HCT116 (cell line): ENCODE measurements at regions not wholly inside any gene's neighbourhood (a gene's known extent, or its start where the extent isn't known, plus 50 kb on each side); places are given as distances from the start of the nearest gene placed in this dataset.

Experiments used
- ATAC-seq: fragments of 200-7000 bp; cut with Tn5 transposase; 2 replicates; pipeline ENCODE4 v1.9.1; 2020; ENCODE audit warnings: mild to moderate bottlenecking, moderate library complexity
- BruUV-seq: library from RNA; stranded (reverse); fragments of 400-500 nt; replicated peaks from 2 replicates; lab custom pipeline; 2021; lab: Mats Ljungman, UMichigan
- CTCF ChIA-PET: fragments of 300-600 bp; sonication (Branson Sonifier 250); formaldehyde crosslinking; loops from one replicate; lab custom pipeline; 2021; ENCODE audit warnings: antibody characterized with exemption; lab: Charles Lee
- POLR2A ChIA-PET: fragments of 300-600, 350-600 bp; sonication (Branson Sonifier 250); formaldehyde crosslinking; loops from one replicate; lab custom pipeline; 2021; ENCODE audit warnings: antibody characterized with exemption; lab: Charles Lee
- RAD21 ChIA-PET, 2 experiments: fragments of 300-600 bp; sonication (Branson Sonifier 250); formaldehyde crosslinking; loops; one replicate each; lab custom pipeline; 2023; ENCODE audit warnings: low total read pairs in 2 of 2; ENCODE audit not compliant: uncharacterized antibody in 2 of 2, unreplicated experiment in 2 of 2, low non-redundant PET in 1 of 2; lab: Charles Lee
- DNase-seq: peaks from one replicate; pipeline ENCODE4 v3.0.0-alpha.2; 2010; ENCODE audit warnings: low read depth, low spot score
- H2AFZ ChIP-seq: fragments of 200-600 bp; shearing (Covaris generic), sonication (generic); 2 replicates; pipeline ENCODE4 v1.6.1; 2017; ENCODE audit warnings: low read depth, mixed run types, mixed read lengths, antibody characterized with exemption, low read length; ENCODE audit not compliant: poor library complexity, severe bottlenecking
- H3K27ac ChIP-seq: 2 replicates; pipeline ENCODE4 v1.5.1; 2012; ENCODE audit warnings: low read depth, low read length
- H3K27me3 ChIP-seq: fragments of 200-600 bp; sonication (generic); 2 replicates; pipeline ENCODE4 v1.6.1; 2016; ENCODE audit warnings: mixed run types, low read length, mixed read lengths; ENCODE audit not compliant: insufficient read depth
- H3K36me3 ChIP-seq, 2 experiments: fragments of 200-500 bp in 1 of 2; fragments of 200-600 bp in 1 of 2; sonication (Bioruptor generic) in 1 of 2; sonication (generic) in 1 of 2; 2 replicates each; pipeline versions ENCODE4 v1.5.1 to v1.6.1; 2014 to 2016; ENCODE audit warnings: low read length in 2 of 2, inconsistent platforms in 1 of 2, mixed read lengths in 1 of 2, mixed run types in 1 of 2; ENCODE audit not compliant: insufficient read depth in 2 of 2, control insufficient read depth in 1 of 2
- H3K4me1 ChIP-seq, 2 experiments: fragments of 200-600 bp in 1 of 2; sonication (generic) in 1 of 2; 2 replicates each; pipeline versions ENCODE4 v1.5.1 to v1.6.1; 2012 to 2017; ENCODE audit warnings: low read length in 2 of 2, inconsistent platforms in 1 of 2, mild to moderate bottlenecking in 1 of 2, mixed read lengths in 1 of 2, mixed run types in 1 of 2, moderate library complexity in 1 of 2; ENCODE audit not compliant: insufficient read depth in 2 of 2, control insufficient read depth in 1 of 2
- H3K4me2 ChIP-seq: fragments of 200-600 bp; sonication (generic); 2 replicates; pipeline ENCODE4 v1.6.1; 2017; ENCODE audit warnings: mixed run types, low read length, mixed read lengths
- H3K4me3 ChIP-seq, 2 experiments: fragments of 200-600 bp in 1 of 2; sonication (generic) in 1 of 2; replicated peaks in 1 of 2; 2 replicates each; pipeline ENCODE4 v1.5.1; 2011 to 2016; ENCODE audit warnings: low read length in 2 of 2, control low read depth in 1 of 2, low read depth in 1 of 2, mild to moderate bottlenecking in 1 of 2, mixed read lengths in 1 of 2, mixed run types in 1 of 2
- H3K79me2 ChIP-seq: fragments of 200-600 bp; sonication (generic); 2 replicates; pipeline ENCODE4 v1.6.1; 2017; ENCODE audit warnings: mild to moderate bottlenecking, mixed run types, low read length, moderate library complexity, mixed read lengths; ENCODE audit not compliant: insufficient read depth
- H3K9ac ChIP-seq: fragments of 200-600 bp; sonication (generic); 2 replicates; pipeline ENCODE4 v1.6.1; 2016; ENCODE audit warnings: low read length, mixed read lengths
- H3K9me2 ChIP-seq: fragments of 200-600 bp; sonication (generic), shearing (Covaris generic); 2 replicates; pipeline ENCODE4 v1.6.1; 2017; ENCODE audit warnings: mixed run types, mild to moderate bottlenecking, moderate library complexity; ENCODE audit not compliant: insufficient read depth
- H3K9me3 ChIP-seq, 2 experiments: fragments of 200-500 bp in 1 of 2; fragments of 200-600 bp in 1 of 2; sonication (Bioruptor generic) in 1 of 2; sonication (generic) in 1 of 2; 2 replicates each; pipeline ENCODE4 v1.6.1; 2014 to 2017; ENCODE audit warnings: low read length in 2 of 2, mixed read lengths in 2 of 2, inconsistent platforms in 1 of 2, low read depth in 1 of 2, mild to moderate bottlenecking in 1 of 2, mixed run types in 1 of 2, moderate library complexity in 1 of 2; ENCODE audit not compliant: control insufficient read depth in 1 of 2, insufficient read depth in 1 of 2
- H4K20me1 ChIP-seq: fragments of 200-600 bp; sonication (generic), shearing (Covaris generic); 2 replicates; pipeline ENCODE4 v1.6.1; 2017; ENCODE audit warnings: mixed run types, mild to moderate bottlenecking, moderate library complexity; ENCODE audit not compliant: insufficient read depth
- ATF3 ChIP-seq: IDR thresholded peaks from 2 replicates; pipeline ENCODE4 v1.6.1; 2012
- CEBPB ChIP-seq: IDR thresholded peaks from 2 replicates; pipeline ENCODE4 v1.6.1; 2012; ENCODE audit warnings: low read depth
- CTCF ChIP-seq, 3 experiments: fragments of 200-600 bp in 1 of 3; sonication (generic) in 1 of 3; IDR thresholded peaks in 2 of 3; conservative IDR thresholded peaks in 1 of 3; 2 replicates each; pipeline ENCODE4 v1.5.1; 2012 to 2017; ENCODE audit warnings: low read depth in 2 of 3, low read length in 2 of 3, antibody characterized with exemption in 1 of 3, borderline replicate concordance in 1 of 3, control low read depth in 1 of 3, mild to moderate bottlenecking in 1 of 3, mixed read lengths in 1 of 3, mixed run types in 1 of 3, moderate library complexity in 1 of 3; ENCODE audit not compliant: insufficient read depth in 1 of 3
- EZH2 ChIP-seq: fragments of 200-600 bp; sonication (generic); IDR thresholded peaks from 2 replicates; pipeline ENCODE4 v1.6.1; 2017; ENCODE audit warnings: antibody characterized with exemption, mixed run types
- FOSL1 ChIP-seq: IDR thresholded peaks from 2 replicates; pipeline ENCODE4 v1.6.1; 2012; ENCODE audit warnings: low read depth
- MAX ChIP-seq: IDR thresholded peaks from 2 replicates; pipeline ENCODE4 v1.6.1; 2012
- POLR2A ChIP-seq: IDR thresholded peaks from 2 replicates; pipeline ENCODE4 v1.7.0; 2011; ENCODE audit warnings: borderline replicate concordance; ENCODE audit not compliant: insufficient read depth, insufficient read length; ENCODE audit errors: extremely low read depth
- RAD21 ChIP-seq: IDR thresholded peaks from 2 replicates; pipeline ENCODE4 v1.6.1; 2012; ENCODE audit warnings: low read depth, mild to moderate bottlenecking
- REST ChIP-seq: IDR thresholded peaks from 2 replicates; pipeline ENCODE4 v1.6.1; 2012; ENCODE audit warnings: low read depth
- SIN3A ChIP-seq: IDR thresholded peaks from 2 replicates; pipeline ENCODE4 v1.6.1; 2012; ENCODE audit warnings: low read depth
- SP1 ChIP-seq: IDR thresholded peaks from 2 replicates; pipeline ENCODE4 v1.6.1; 2012; ENCODE audit warnings: low read depth
- SRF ChIP-seq: IDR thresholded peaks from 2 replicates; pipeline ENCODE4 v1.6.1; 2012; ENCODE audit warnings: low read depth
- TCF7L2 ChIP-seq: IDR thresholded peaks from 2 replicates; pipeline ENCODE4 v1.7.0; 2011; ENCODE audit warnings: borderline replicate concordance, inconsistent platforms; ENCODE audit not compliant: insufficient read depth, insufficient read length; ENCODE audit errors: extremely low read depth
- ZNF274 ChIP-seq: fragments of 200-500 bp; sonication (Bioruptor generic); IDR thresholded peaks from 2 replicates; pipeline ENCODE4 v1.6.1; 2014; ENCODE audit warnings: mild to moderate bottlenecking, low read depth, low read length, inconsistent platforms
- intact Hi-C: fragments of 100-400 bp; cut with micrococcal nuclease; formaldehyde crosslinking; loops from 2 replicates; pipeline ENCODE4 v1.10.0; 2022

GRCh38 chr13:76769271-76769791 lies 116.9 kb downstream of the KCTD12 start:
- no TSS peak for BruUV-seq

More at GRCh38 chr13:76769271-76769791, 116.9 kb downstream of the KCTD12 start:
- no peaks in the 10 kb centered on the region for H3K9me3 ChIP-seq
- ATAC-seq (no peak), DNase-seq (no peak)
- H4K20me1 ChIP-seq, result no peaks in the 10 kb centered on the region
- H3K4me3 ChIP-seq, result no peak overlapping the region
- H3K27ac ChIP-seq, result no peak overlapping the region
- no peak overlapping the region for H2AFZ ChIP-seq
- no peaks in the 10 kb centered on the region for H3K79me2 ChIP-seq
- H3K27me3 ChIP-seq, result 0 out of 2 replicates have a peak, but pooled peaks cover 5% of the 10 kb centered on the region
- TF ChIP-seq SIN3A (no peak), FOSL1 (no peak), CTCF (IDR thresholded peaks at IDR 0.05 in 2 of 3, conservative IDR thresholded peaks at IDR 0.05 in 1 of 3; ENCODE audit: borderline replicate concordance in 1 of 3, insufficient read depth in 1 of 3, low read depth in 2 of 3, low read length in 2 of 3) (no peak), ZNF274 (no peak), EZH2 (no peak), CEBPB (no peak), RAD21 (no peak), POLR2A (no peak), TCF7L2 (no peak), SRF (no peak), ATF3 (no peak), MAX (no peak), SP1 (no peak), REST (no peak)
- TF ChIP-seq, all 23 proteins: peak for 0
- no peaks in the 10 kb centered on the region for H3K36me3 ChIP-seq
- intact Hi-C loops, result no loop called here
- no peak overlapping the region for H3K9ac ChIP-seq
- ChIA-PET CTCF (no interaction called here), RAD21 (no interaction called here), POLR2A (no interaction called here)
- H3K4me1 ChIP-seq, result no peaks in the 10 kb centered on the region
- H3K4me2 ChIP-seq, result no peak overlapping the region
- H3K9me2 ChIP-seq, result no peaks in the 10 kb centered on the region
